ENCODE measurements at regions not wholly inside any gene's neighbourhood (a gene's known extent, or its start where the extent isn't known, plus 50 kb on each side); places are given as distances from the start of the nearest gene placed in this dataset.
"Not testable (repeated sequence)": the region's sequence is repeated elsewhere in the genome, so short reads cannot be mapped to it uniquely, and the experiment has no call there.

- no peaks in the 10 kb centered on the region for H3K4me1 ChIP-seq
- H3K36me3 ChIP-seq (replicated peaks): no peaks in the 10 kb centered on the region
- no peak overlapping the region for H3K4me3 ChIP-seq
- in situ Hi-C loops (cut with MboI; ENCODE audit: low sequenced_read_pairs): no loop called here
- H3K27me3 ChIP-seq (ENCODE audit: low read depth): no peaks in the 10 kb centered on the region
- no peaks in the 10 kb centered on the region for H3K9me3 ChIP-seq
- DNase-seq (ENCODE audit: low spot score in 2 of 2): no peak
Measured at GRCh38 chr5:67731886-67732285, 483.7 kb upstream of the PIK3R1 start.

GRCh38 chr5:67730917-67731474 lies 484.6 kb upstream of the PIK3R1 start:
- no peak for DNase-seq (ENCODE audit: low spot score in 2 of 2)
- no peaks in the 10 kb centered on the region; the same call in 1 of the 2 replicates for H3K36me3 ChIP-seq (replicated peaks)
- no peaks in the 10 kb centered on the region for H3K9me3 ChIP-seq
- H3K27me3 ChIP-seq (ENCODE audit: low read depth): no peaks in the 10 kb centered on the region
- in situ Hi-C loops (cut with MboI; ENCODE audit: low sequenced_read_pairs): no loop called here
- no peaks in the 10 kb centered on the region for H3K4me1 ChIP-seq
- H3K4me3 ChIP-seq: no peak overlapping the region

GRCh38 chr5:67728326-67728890 lies 487.1 kb upstream of the PIK3R1 start:
- H3K9me3 ChIP-seq: no peaks in the 10 kb centered on the region
- no peaks in the 10 kb centered on the region; the same call in 1 of the 2 replicates for H3K36me3 ChIP-seq (replicated peaks)
- no peaks in the 10 kb centered on the region for H3K4me1 ChIP-seq
- H3K4me3 ChIP-seq: no peak overlapping the region
- DNase-seq (ENCODE audit: low spot score in 2 of 2): no peak
- no peaks in the 10 kb centered on the region for H3K27me3 ChIP-seq (ENCODE audit: low read depth)
- in situ Hi-C loops (cut with MboI; ENCODE audit: low sequenced_read_pairs): no loop called here

- H3K27me3 ChIP-seq (ENCODE audit: low read depth): no peaks in the 10 kb centered on the region
- no peak overlapping the region for H3K4me3 ChIP-seq
- no peaks in the 10 kb centered on the region for H3K4me1 ChIP-seq
- H3K9me3 ChIP-seq: no peaks in the 10 kb centered on the region
- DNase-seq (ENCODE audit: low spot score in 2 of 2): no peak
- in situ Hi-C loops (cut with MboI; ENCODE audit: low sequenced_read_pairs): no loop called here
- no peaks in the 10 kb centered on the region; the same call in 1 of the 2 replicates for H3K36me3 ChIP-seq (replicated peaks)
Measured at GRCh38 chr5:67725604-67726003, 490.0 kb upstream of the PIK3R1 start.

GRCh38 chr5:67724412-67725135 lies 491.0 kb upstream of the PIK3R1 start:
- in situ Hi-C loops (cut with MboI; ENCODE audit: low sequenced_read_pairs): no loop called here

GRCh38 chr5:67723873-67724272 lies 491.7 kb upstream of the PIK3R1 start:
- in situ Hi-C loops (cut with MboI; ENCODE audit: low sequenced_read_pairs): no loop called here
- Histone ChIP-seq H3K4me1 (no peaks in the 10 kb centered on the region), H3K9me3 (no peaks in the 10 kb centered on the region)

More at GRCh38 chr5:67724412-67725135, 491.0 kb upstream of the PIK3R1 start:
- Histone ChIP-seq H3K9me3 (no peaks in the 10 kb centered on the region), H3K4me1 (no peaks in the 10 kb centered on the region), H3K36me3 (replicated peaks) (no peaks in the 10 kb centered on the region; the same call in 1 of the 2 replicates), H3K27me3 (ENCODE audit: low read depth) (no peaks in the 10 kb centered on the region), H3K4me3 (no peak overlapping the region)
- DNase-seq (ENCODE audit: low spot score in 2 of 2): no peak

GRCh38 chr5:67722582-67722981 lies 493.0 kb upstream of the PIK3R1 start:
- H3K27me3 ChIP-seq (ENCODE audit: low read depth); DNase-seq (ENCODE audit: low spot score in 2 of 2); H3K4me1 ChIP-seq; in situ Hi-C loops (cut with MboI; ENCODE audit: low sequenced_read_pairs); H3K9me3 ChIP-seq; H3K4me3 ChIP-seq; H3K36me3 ChIP-seq (replicated peaks): not testable (repeated sequence)

More at GRCh38 chr5:67723873-67724272, 491.7 kb upstream of the PIK3R1 start:
- Histone ChIP-seq H3K27me3 (ENCODE audit: low read depth) (no peaks in the 10 kb centered on the region), H3K4me3 (no peak overlapping the region), H3K36me3 (replicated peaks) (no peaks in the 10 kb centered on the region; the same call in 1 of the 2 replicates)
- no peak for DNase-seq (ENCODE audit: low spot score in 2 of 2)

GRCh38 chr5:67720162-67720772 lies 495.3 kb upstream of the PIK3R1 start:
- no peaks in the 10 kb centered on the region for H3K9me3 ChIP-seq
- no peaks in the 10 kb centered on the region for H3K4me1 ChIP-seq
- H3K36me3 ChIP-seq (replicated peaks): no peaks in the 10 kb centered on the region
- no peak for DNase-seq (ENCODE audit: low spot score in 2 of 2)
- no peaks in the 10 kb centered on the region for H3K27me3 ChIP-seq (ENCODE audit: low read depth)
- in situ Hi-C loops (cut with MboI; ENCODE audit: low sequenced_read_pairs): no loop called here
- no peak overlapping the region for H3K4me3 ChIP-seq

GRCh38 chr5:67702008-67702407 lies 505.4 kb upstream of the CD180 start:
- Histone ChIP-seq H3K4me1 (no peaks in the 10 kb centered on the region), H3K27me3 (ENCODE audit: low read depth) (no peaks in the 10 kb centered on the region), H3K4me3 (no peak overlapping the region), H3K9me3 (no peaks in the 10 kb centered on the region), H3K36me3 (replicated peaks) (no peaks in the 10 kb centered on the region)
- in situ Hi-C loops (cut with MboI; ENCODE audit: low sequenced_read_pairs): no loop called here
- DNase-seq (ENCODE audit: low spot score in 2 of 2): no peak

- no peaks in the 10 kb centered on the region for H3K9me3 ChIP-seq
- no peaks in the 10 kb centered on the region for H3K4me1 ChIP-seq
- in situ Hi-C loops (cut with MboI; ENCODE audit: low sequenced_read_pairs): no loop called here
- DNase-seq (ENCODE audit: low spot score in 2 of 2): no peak
- no peaks in the 10 kb centered on the region for H3K27me3 ChIP-seq (ENCODE audit: low read depth)
- H3K4me3 ChIP-seq: no peak overlapping the region
- H3K36me3 ChIP-seq (replicated peaks): no peaks in the 10 kb centered on the region
Measured at GRCh38 chr5:67699560-67699959, 503.0 kb upstream of the CD180 start.

- in situ Hi-C loops (cut with MboI; ENCODE audit: low sequenced_read_pairs): no loop called here
- no peaks in the 10 kb centered on the region for H3K36me3 ChIP-seq (replicated peaks)
- no peak overlapping the region for H3K4me3 ChIP-seq
- no peaks in the 10 kb centered on the region for H3K9me3 ChIP-seq
- no peaks in the 10 kb centered on the region for H3K4me1 ChIP-seq
- H3K27me3 ChIP-seq (ENCODE audit: low read depth): no peaks in the 10 kb centered on the region
- DNase-seq (ENCODE audit: low spot score in 2 of 2): no peak
Measured at GRCh38 chr5:67696446-67696845, 499.8 kb upstream of the CD180 start.

GRCh38 chr5:67695369-67695768 lies 498.8 kb upstream of the CD180 start:
- DNase-seq (ENCODE audit: low spot score in 2 of 2): no peak
- no peak overlapping the region for H3K4me3 ChIP-seq
- in situ Hi-C loops (cut with MboI; ENCODE audit: low sequenced_read_pairs): no loop called here
- H3K4me1 ChIP-seq: no peaks in the 10 kb centered on the region
- no peaks in the 10 kb centered on the region for H3K9me3 ChIP-seq
- no peaks in the 10 kb centered on the region for H3K36me3 ChIP-seq (replicated peaks)
- H3K27me3 ChIP-seq (ENCODE audit: low read depth): no peaks in the 10 kb centered on the region

- in situ Hi-C loops (cut with MboI; ENCODE audit: low sequenced_read_pairs): no loop called here
- no peaks in the 10 kb centered on the region for H3K9me3 ChIP-seq
- no peaks in the 10 kb centered on the region for H3K4me1 ChIP-seq
- no peak overlapping the region for H3K4me3 ChIP-seq
- H3K27me3 ChIP-seq (ENCODE audit: low read depth): no peaks in the 10 kb centered on the region
- no peak for DNase-seq (ENCODE audit: low spot score in 2 of 2)
- H3K36me3 ChIP-seq (replicated peaks): no peaks in the 10 kb centered on the region
Measured at GRCh38 chr5:67694810-67695191, 498.2 kb upstream of the CD180 start.

All from HAP-1 (cell line).